Liver (tissue), 3 donors: ENCODE measurements at regions not wholly inside any gene's neighbourhood (a gene's known extent, or its start where the extent isn't known, plus 50 kb on each side); places are given as distances from the start of the nearest gene placed in this dataset.

ENCODE experiments used
- TAF1 ChIP-seq: conservative IDR thresholded peaks from 2 replicates; pipeline ENCODE4 v1.6.1; 2016; ENCODE audit warnings: antibody characterized with exemption, mild to moderate bottlenecking
- TF ChIP-seq, protein P1 (sequence below): fragments of 150-350 bp; IDR thresholded peaks from 2 replicates; pipeline ENCODE4 v1.5.1; 2017; ENCODE audit warnings: improper control_type of control experiment, low read depth, low read length; ENCODE audit not compliant: missing input control
- TF ChIP-seq, protein P2 (sequence below): IDR thresholded peaks from 2 replicates; pipeline ENCODE4 v1.6.1; 2016; ENCODE audit warnings: antibody characterized with exemption
- donor health status: healthy.
- donor health status: healthy.

DNA sequence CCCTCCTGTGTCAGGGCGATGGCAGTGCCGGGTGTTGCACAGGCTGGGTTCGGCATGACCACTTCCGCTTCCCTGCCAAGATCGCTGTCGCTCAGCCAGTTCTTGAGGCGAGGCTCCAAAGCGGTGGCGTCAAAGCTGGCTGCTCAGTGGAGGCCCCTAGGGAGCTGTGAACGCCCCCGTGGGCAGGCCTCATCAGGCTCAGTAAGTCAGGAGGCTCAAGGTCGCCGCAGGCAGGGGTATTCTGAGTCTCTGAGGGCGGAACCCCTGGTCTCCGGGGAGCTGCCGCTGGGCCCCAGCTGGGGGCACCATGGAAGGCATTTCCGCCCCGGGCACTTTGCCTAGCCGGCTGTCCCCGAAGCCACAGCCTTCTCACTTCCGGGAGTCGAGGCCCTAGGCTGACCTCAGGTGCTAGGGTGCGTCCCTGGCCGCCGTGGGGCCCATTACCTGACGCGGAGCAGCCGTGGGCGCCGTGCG lies 210.4 kb downstream of the SOCS6 start:
- TF ChIP-seq, protein P1, sequence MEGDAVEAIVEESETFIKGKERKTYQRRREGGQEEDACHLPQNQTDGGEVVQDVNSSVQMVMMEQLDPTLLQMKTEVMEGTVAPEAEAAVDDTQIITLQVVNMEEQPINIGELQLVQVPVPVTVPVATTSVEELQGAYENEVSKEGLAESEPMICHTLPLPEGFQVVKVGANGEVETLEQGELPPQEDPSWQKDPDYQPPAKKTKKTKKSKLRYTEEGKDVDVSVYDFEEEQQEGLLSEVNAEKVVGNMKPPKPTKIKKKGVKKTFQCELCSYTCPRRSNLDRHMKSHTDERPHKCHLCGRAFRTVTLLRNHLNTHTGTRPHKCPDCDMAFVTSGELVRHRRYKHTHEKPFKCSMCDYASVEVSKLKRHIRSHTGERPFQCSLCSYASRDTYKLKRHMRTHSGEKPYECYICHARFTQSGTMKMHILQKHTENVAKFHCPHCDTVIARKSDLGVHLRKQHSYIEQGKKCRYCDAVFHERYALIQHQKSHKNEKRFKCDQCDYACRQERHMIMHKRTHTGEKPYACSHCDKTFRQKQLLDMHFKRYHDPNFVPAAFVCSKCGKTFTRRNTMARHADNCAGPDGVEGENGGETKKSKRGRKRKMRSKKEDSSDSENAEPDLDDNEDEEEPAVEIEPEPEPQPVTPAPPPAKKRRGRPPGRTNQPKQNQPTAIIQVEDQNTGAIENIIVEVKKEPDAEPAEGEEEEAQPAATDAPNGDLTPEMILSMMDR: no peak
- no peak for TF ChIP-seq TAF1
- TF ChIP-seq, protein P2, sequence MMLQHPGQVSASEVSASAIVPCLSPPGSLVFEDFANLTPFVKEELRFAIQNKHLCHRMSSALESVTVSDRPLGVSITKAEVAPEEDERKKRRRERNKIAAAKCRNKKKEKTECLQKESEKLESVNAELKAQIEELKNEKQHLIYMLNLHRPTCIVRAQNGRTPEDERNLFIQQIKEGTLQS: no peak
